Mesodermal cell (in vitro differentiated cells): ENCODE measurements at regions not wholly inside any gene's neighbourhood (a gene's known extent, or its start where the extent isn't known, plus 50 kb on each side); places are given as distances from the start of the nearest gene placed in this dataset.

Experiments
- H3K27ac ChIP-seq: 2 replicates; pipeline ENCODE4 v1.7.0; 2013; ENCODE audit warnings: mild to moderate bottlenecking, low read depth, low read length, moderate library complexity; ENCODE audit not compliant: severe bottlenecking
- H3K36me3 ChIP-seq: 2 replicates; pipeline ENCODE4 v1.7.1; 2013; ENCODE audit warnings: mild to moderate bottlenecking, low read length, moderate library complexity; ENCODE audit not compliant: control insufficient read depth, insufficient read depth
- H3K4me1 ChIP-seq: one replicate; pipeline ENCODE4 v1.7.1; 2013; ENCODE audit warnings: mild to moderate bottlenecking, low read length; ENCODE audit not compliant: insufficient read depth, control insufficient read depth, poor library complexity, severe bottlenecking
- H3K4me3 ChIP-seq: 2 replicates; pipeline ENCODE4 v1.7.0; 2013; ENCODE audit warnings: low read length, control low read depth, mild to moderate bottlenecking; ENCODE audit not compliant: insufficient read depth, poor library complexity, severe bottlenecking; ENCODE audit errors: extremely low read depth
- H3K9me3 ChIP-seq: 2 replicates; pipeline ENCODE4 v1.7.1; 2013; ENCODE audit warnings: mild to moderate bottlenecking, low read length, moderate library complexity; ENCODE audit not compliant: control insufficient read depth
- WGBS, 2 experiments: methylation state at CpG; one replicate each; pipeline ENCODE4 v1.1.5; 2013; ENCODE audit warnings: missing lambda C conversion rate in 2 of 2; ENCODE audit not compliant: insufficient coverage in 2 of 2; 5-methylcytosine and 5-hydroxymethylcytosine counted together

DNA sequence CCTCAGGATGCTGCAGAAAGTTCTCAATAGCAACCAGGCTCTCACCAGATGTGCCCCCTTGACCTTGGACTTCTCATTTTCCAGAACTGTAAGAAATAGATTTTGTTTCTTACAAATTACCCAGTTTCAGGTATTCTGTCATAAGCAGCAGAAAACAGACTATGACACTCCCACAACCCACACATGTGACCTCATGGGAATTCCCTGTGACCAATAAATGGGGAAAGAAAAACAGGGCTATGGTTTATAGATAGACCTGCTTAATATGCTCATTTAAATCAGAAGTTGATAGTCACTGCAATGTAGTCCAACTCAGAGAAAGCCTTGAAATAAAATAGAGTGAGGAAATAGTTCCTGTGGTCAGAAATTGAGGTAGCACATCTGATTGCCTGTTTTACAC is 380.9 kb upstream of the PTBP2 start:
- Histone ChIP-seq H3K4me3 (no peak overlapping the region), H3K4me1 (no peaks in the 10 kb centered on the region), H3K27ac (no peak overlapping the region), H3K36me3 (no peaks in the 10 kb centered on the region), H3K9me3 (no peaks in the 10 kb centered on the region)

DNA sequence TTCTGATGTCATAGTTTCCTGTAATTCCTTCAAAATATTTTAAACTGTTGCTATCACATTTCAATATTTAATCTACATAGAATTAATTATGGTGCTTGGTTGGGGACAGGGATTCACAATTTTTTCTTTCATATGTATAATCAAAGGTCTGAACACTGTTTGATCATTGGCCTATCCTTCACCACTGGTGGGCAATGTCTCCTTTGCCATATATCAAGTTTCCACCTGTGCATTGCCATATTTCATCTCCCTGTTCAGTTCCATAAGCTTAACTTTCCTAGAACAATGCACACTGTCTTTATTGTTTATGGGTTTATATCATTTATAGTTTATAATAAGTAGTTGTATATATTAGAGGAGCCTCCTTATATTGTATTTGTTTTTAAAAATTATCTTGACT is 374.9 kb upstream of the PTBP2 start:
- H3K4me3 ChIP-seq, result no peak overlapping the region
- H3K9me3 ChIP-seq, result no peaks in the 10 kb centered on the region
- H3K27ac ChIP-seq, result no peak overlapping the region
- H3K36me3 ChIP-seq, result no peaks in the 10 kb centered on the region
- no peaks in the 10 kb centered on the region for H3K4me1 ChIP-seq

DNA sequence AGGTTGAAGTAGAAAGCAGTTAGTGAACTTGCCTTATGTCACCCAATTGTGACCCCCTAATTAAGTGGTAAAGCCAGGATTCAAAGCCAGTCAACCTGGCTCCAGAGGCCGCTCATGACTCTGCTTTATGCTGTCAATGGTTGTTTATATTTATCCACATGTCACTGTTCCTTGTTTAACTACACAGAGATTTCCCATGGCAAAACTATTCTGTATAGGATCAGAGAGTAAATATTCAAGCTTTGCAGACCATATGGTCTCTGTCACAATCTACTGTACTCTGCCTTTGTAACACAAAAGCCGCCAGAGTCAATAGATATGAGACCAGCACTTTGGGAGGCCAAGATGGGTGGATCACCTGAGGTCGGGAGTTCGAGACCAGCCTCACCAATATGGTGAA is 371.7 kb upstream of the PTBP2 start:
- Histone ChIP-seq H3K4me3 (no peak overlapping the region), H3K36me3 (no peaks in the 10 kb centered on the region), H3K9me3 (no peaks in the 10 kb centered on the region), H3K27ac (no peak overlapping the region), H3K4me1 (no peaks in the 10 kb centered on the region)
- 72% methylated on average over 3 of the region's 4 CpGs; no CpG with 5 or more reads in 1 of the 2 experiments for WGBS, 2 experiments

DNA sequence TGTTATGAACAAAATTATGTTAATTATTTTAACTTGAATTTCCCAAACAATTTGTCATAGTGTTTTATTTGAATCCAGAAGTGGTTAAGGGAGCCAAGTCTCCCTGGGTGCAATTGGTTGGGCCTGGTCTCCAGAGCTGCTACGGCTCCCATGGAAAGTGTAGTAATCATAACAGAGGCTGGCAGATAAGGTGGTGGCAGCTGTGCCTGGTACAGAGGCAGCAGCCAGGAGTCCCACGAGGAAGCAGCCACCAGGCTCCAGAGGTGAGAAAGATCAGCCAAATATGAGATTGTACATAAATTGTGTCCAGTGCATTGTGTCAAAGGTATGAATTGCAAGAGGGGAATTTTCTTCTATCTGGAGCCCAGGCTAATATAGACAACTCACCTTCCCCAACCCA is 368.9 kb upstream of the PTBP2 start:
- H3K4me1 ChIP-seq, result no peaks in the 10 kb centered on the region
- WGBS, 2 experiments, result 78 to 93% methylated on average over 1 to 2 of the region's 2 CpGs
- no peak overlapping the region for H3K4me3 ChIP-seq
- H3K9me3 ChIP-seq, result no peaks in the 10 kb centered on the region
- H3K36me3 ChIP-seq, result no peaks in the 10 kb centered on the region
- H3K27ac ChIP-seq, result no peak overlapping the region

DNA sequence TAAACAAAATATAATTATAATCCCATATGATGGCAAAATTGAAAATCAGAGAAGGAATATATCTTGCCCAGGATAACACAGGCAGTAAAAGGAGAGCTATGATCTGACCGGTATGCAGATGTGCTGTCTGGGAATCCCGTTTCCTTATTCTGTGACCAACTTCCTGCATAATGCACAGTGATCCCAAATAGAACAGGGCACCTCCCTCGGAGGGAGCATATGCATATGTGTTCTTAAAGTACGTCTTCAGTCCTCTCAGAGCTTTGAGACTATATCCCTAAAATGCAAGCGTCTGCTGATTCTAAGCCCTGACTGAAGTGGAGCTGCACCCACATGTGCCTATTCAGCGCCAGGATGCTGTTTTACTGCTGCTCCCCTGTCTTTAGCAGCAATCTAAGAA is 366.1 kb upstream of the PTBP2 start:
- Histone ChIP-seq H3K4me1 (no peaks in the 10 kb centered on the region), H3K36me3 (no peaks in the 10 kb centered on the region), H3K9me3 (no peaks in the 10 kb centered on the region), H3K27ac (no peak overlapping the region), H3K4me3 (no peak overlapping the region)
- 91 to 92% methylated on average over 6 of the region's 6 CpGs for WGBS, 2 experiments

DNA sequence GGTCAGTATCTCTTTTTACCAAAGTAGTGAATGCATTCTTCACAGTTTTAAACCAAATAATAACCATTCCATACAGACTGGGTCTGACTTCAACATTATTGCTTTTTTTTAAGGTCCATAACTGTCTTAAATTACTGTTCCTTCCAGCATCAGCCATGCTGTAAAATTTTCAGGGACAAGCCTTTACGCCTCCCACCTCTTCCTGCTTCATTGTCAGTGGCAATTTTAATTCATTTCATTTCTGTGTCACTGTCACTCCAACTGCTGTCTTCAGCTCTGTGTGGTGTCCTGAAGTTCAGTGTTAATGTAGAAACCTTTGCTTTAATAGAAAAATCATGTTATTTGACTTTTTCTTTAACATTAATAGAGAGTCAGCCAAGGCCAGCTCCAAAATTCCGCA is 365.6 kb upstream of the PTBP2 start:
- H3K4me3 ChIP-seq, result no peak overlapping the region

DNA sequence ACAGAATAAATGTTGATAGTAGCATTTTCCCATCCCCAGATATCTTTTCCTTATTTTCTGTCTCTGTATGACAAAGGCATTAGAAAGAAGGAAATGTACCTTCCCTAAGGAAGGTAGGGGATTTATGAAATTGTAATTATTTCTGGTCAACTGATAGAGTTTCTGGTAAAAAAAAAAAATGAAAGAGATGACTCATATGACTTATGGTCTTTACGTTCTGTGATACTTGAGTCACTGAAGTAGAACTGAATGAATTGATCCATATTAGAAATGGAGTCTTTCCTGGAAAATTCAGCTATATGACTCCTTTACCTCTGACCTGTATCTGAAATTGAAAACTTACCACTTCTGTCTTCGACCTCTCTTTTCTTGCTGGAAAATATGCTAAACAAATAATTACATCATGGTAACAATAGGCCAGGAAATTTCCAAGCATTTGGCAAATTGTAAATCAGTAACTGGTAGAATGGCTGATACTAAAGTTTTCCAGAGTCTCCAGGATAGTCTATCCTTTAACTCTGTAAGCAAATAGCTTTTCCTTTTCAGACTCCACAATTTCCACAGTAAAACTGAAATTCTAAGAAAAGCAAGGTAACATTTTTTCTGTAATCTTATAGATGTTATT is 364.3 kb upstream of the PTBP2 start:
- H3K4me3 ChIP-seq, result no peak overlapping the region
- H3K27ac ChIP-seq, result no peak overlapping the region
- H3K36me3 ChIP-seq, result no peaks in the 10 kb centered on the region
- WGBS, 2 experiments, result no CpG with 5 or more reads among the region's 2 CpGs
- H3K4me1 ChIP-seq, result peaks cover 4% of the 10 kb centered on the region
- H3K9me3 ChIP-seq, result no peaks in the 10 kb centered on the region

More for the DNA sequence above, 365.6 kb upstream of the PTBP2 start:
- WGBS, 2 experiments, result 80% methylated on average over 1 of the region's 2 CpGs; no CpG with 5 or more reads in 1 of the 2 experiments
- Histone ChIP-seq H3K27ac (no peak overlapping the region), H3K36me3 (no peaks in the 10 kb centered on the region), H3K4me1 (no peaks in the 10 kb centered on the region), H3K9me3 (no peaks in the 10 kb centered on the region)

DNA sequence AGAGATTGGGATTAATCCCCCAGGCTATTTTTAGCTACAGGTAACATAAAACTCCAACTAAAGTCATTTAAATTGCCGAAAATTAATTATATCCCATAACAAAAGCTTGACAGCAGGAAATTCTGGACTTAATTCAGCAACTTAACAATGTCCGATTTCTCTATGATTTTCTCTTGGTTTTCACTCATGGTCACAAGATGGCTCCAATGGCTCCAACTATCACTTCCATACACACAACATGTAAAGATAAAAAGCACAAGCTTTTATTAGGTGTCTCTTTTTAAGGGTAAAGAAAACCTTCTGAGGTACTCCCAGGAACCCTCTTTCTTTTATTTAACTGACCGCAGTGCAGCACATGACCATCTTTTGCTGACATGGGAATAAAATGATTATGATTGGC is 363.5 kb upstream of the PTBP2 start:
- no peak overlapping the region for H3K27ac ChIP-seq
- 68 to 72% methylated on average over 2 of the region's 3 CpGs for WGBS, 2 experiments
- peaks cover 10% of the 10 kb centered on the region for H3K4me1 ChIP-seq
- no peaks in the 10 kb centered on the region for H3K9me3 ChIP-seq
- H3K4me3 ChIP-seq, result no peak overlapping the region
- no peaks in the 10 kb centered on the region for H3K36me3 ChIP-seq

DNA sequence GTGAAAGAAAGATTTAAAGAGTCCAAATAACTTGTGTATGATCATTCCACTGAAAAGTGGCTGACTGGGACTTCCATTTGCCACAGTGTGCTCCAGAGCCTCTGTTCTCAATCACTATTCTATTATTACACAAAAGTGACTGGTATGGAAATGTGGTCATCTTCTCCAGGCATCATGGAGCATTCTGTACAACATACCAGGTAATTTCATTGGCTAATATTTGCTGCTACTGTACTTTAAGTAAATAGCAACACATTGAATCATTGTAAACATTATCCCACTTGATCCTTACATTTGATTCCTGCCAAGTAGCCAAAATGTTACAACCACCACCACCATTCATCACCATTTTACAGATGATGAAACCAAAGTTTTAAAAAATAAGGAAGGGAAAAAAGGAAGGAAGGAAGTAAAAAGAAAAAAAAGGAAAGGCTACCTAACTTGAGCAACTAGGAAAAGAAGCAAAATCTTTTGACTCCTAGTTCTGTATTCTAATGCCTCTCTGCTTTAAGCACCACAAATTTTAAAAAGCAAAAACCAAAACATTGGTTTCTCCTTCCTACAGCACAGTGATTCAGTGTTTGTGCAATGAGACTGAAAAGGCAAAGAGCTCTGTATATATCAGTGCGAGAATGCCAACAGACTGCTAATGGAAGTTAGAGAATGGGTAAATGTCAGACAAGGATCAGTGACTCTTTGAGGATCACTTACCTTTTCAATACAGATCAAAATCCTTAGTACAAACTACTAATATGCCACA is 361.4 kb upstream of the PTBP2 start:
- Histone ChIP-seq H3K27ac (no peak overlapping the region), H3K4me1 (peaks cover 15% of the 10 kb centered on the region), H3K9me3 (no peaks in the 10 kb centered on the region), H3K4me3 (no peak overlapping the region), H3K36me3 (no peaks in the 10 kb centered on the region)
- WGBS, 2 experiments, result no CpG with 5 or more reads among the region's 1 CpG

DNA sequence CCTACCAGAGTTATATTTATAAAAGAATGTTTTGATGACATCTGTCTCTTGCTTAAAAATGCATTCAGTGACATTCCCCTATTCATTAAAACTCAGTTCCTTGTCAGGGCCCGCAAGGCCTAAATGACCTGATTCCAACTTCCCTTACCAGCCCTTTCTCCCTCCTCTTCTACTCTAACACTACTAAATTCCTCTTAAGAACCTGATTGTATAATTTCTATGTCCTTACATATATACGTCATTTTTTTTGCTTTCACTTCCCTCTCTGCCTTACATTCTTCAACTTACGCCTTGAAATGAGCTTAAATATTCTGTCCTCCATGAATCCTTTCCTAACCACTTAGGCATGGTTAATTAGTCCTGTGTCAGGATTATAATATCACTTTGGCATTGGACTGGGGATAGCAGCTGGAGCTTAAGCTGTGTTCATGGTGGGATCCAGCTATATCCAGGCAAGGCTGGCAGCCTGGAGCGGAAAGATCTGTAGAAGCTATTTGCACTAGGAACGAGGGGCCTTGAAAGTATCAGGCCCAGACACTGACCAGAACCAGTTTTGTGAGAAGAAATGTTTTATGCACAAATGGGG is 360.2 kb upstream of the PTBP2 start:
- WGBS, 2 experiments, result 90 to 94% methylated on average over 2 to 3 of the region's 5 CpGs
- Histone ChIP-seq H3K4me3 (no peak overlapping the region), H3K27ac (no peak overlapping the region), H3K9me3 (no peaks in the 10 kb centered on the region), H3K36me3 (no peaks in the 10 kb centered on the region), H3K4me1 (peaks cover 21% of the 10 kb centered on the region)

DNA sequence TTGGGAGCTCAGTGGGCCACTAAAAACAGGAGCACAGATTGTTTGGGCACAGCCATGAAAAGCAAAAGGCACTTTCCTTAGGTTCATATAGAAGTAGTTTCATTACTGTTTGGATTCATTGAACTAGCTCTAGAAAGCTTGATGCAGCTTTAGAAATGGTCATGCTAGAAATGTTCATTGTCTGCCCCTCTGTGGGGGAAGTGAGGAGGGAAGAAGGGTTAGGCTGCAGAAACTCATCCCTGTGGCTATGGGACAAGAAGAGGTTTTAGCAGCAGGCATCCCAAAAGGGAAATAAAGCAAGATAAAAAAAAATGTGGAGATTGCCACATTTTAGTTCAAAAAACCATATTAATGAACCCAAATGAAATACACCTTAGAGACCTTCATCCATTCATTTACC is 359.6 kb upstream of the PTBP2 start:
- Histone ChIP-seq H3K4me1 (peaks cover 21% of the 10 kb centered on the region), H3K36me3 (no peaks in the 10 kb centered on the region), H3K9me3 (no peaks in the 10 kb centered on the region), H3K4me3 (no peak overlapping the region), H3K27ac (no peak overlapping the region)
